ENCODE measurements at regions not wholly inside any gene's neighbourhood (a gene's known extent, or its start where the extent isn't known, plus 50 kb on each side); places are given as distances from the start of the nearest gene placed in this dataset.
"Not testable (repeated sequence)": the region's sequence is repeated elsewhere in the genome, so short reads cannot be mapped to it uniquely, and the experiment has no call there.

- no peak for DNase-seq (ENCODE audit: low read depth)
These were observed 573.6 kb upstream of the GRM7 start for GRCh38 chr3:6287088-6287875.

GRCh38 chr3:6301626-6302025 lies 559.3 kb upstream of the GRM7 start:
- DNase-seq (ENCODE audit: low read depth), result no peak

GRCh38 chr3:6315906-6316305 lies 545.0 kb upstream of the GRM7 start:
- DNase-seq (ENCODE audit: low read depth), result no peak

GRCh38 chr3:6321999-6322398 lies 538.9 kb upstream of the GRM7 start:
- no peak for DNase-seq (ENCODE audit: low read depth)

- DNase-seq (ENCODE audit: low read depth), result no peak
These were observed 534.1 kb upstream of the GRM7 start for GRCh38 chr3:6326771-6327170.

GRCh38 chr3:6340980-6341325 lies 520.0 kb upstream of the GRM7 start:
- not testable (repeated sequence) for DNase-seq (ENCODE audit: low read depth)

GRCh38 chr3:6351752-6352151 lies 509.2 kb upstream of the GRM7 start:
- no peak for DNase-seq (ENCODE audit: low read depth)

GRCh38 chr3:6354653-6355052 lies 506.3 kb upstream of the GRM7 start:
- DNase-seq (ENCODE audit: low read depth), result no peak

- DNase-seq (ENCODE audit: low read depth), result no peak
These were observed 498.5 kb upstream of the GRM7 start for GRCh38 chr3:6362406-6362805.

- no peak for DNase-seq (ENCODE audit: low read depth)
These were observed 493.7 kb upstream of the GRM7 start for GRCh38 chr3:6367171-6367570.

GRCh38 chr3:6392123-6392522 lies 468.8 kb upstream of the GRM7 start:
- no peak for DNase-seq (ENCODE audit: low read depth)

GRCh38 chr3:6394944-6395343 lies 466.0 kb upstream of the GRM7 start:
- DNase-seq (ENCODE audit: low read depth), result no peak

- no peak for DNase-seq (ENCODE audit: low read depth)
These were observed 464.3 kb upstream of the GRM7 start for GRCh38 chr3:6396631-6397030.

- not testable (repeated sequence) for DNase-seq (ENCODE audit: low read depth)
These were observed 458.2 kb upstream of the GRM7 start for GRCh38 chr3:6402666-6403065.

- DNase-seq (ENCODE audit: low read depth), result not testable (repeated sequence)
These were observed 454.0 kb upstream of the GRM7 start for GRCh38 chr3:6406923-6407322.

GRCh38 chr3:6416049-6416661 lies 444.8 kb upstream of the GRM7 start:
- no peak for DNase-seq (ENCODE audit: low read depth)

- no peak for DNase-seq (ENCODE audit: low read depth)
These were observed 443.7 kb upstream of the GRM7 start for GRCh38 chr3:6417174-6417573.

GRCh38 chr3:6418485-6418884 lies 442.4 kb upstream of the GRM7 start:
- no peak for DNase-seq (ENCODE audit: low read depth)

GRCh38 chr3:6421666-6422445 lies 439.1 kb upstream of the GRM7 start:
- DNase-seq (ENCODE audit: low read depth), result no peak

GRCh38 chr3:6425289-6425820 lies 435.6 kb upstream of the GRM7 start:
- DNase-seq (ENCODE audit: low read depth), result no peak

- not testable (repeated sequence) for DNase-seq (ENCODE audit: low read depth)
These were observed 432.6 kb upstream of the GRM7 start for GRCh38 chr3:6428276-6428675.

GRCh38 chr3:6435951-6436350 lies 425.0 kb upstream of the GRM7 start:
- no peak for DNase-seq (ENCODE audit: low read depth)

- DNase-seq (ENCODE audit: low read depth), result no peak
These were observed 423.3 kb upstream of the GRM7 start for GRCh38 chr3:6437631-6438030.

Measured in GM04503 (cell line).